ENCODE measurements at regions not wholly inside any gene's neighbourhood (a gene's known extent, or its start where the extent isn't known, plus 50 kb on each side); places are given as distances from the start of the nearest gene placed in this dataset.

DNA sequence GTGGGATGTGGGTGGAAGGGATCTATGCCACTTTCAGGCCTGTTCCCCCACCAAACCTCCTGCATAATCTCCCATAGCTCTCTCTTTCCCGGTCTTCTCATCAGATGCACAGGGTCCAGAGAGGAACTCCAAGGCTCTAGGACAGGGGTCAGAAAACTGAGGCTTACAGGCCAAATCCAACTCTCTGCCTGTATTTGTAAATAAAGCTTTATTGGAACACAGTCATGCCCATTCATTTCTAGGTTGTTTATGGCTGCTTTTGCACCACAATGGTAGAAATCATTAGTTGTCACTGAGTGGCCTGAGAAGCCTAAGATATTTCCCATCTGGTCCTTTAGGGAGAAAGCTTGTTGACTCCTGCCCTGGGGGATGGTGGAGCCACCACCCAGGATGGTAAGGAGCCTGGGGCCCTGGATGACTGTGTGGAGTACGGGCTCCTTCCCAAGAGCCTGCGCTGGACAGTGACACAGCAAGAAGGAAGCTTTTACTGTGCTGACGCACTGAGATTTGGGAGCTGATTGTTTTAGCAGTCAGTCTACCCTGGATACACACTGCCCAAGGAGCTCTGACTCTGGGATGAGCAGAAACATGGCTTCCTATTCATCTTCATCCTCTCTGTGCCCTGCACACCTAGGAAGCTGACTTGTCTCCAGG lies 64.0 kb upstream of the RAPGEF1 start:
- no peak for DNase-seq
- TF ChIP-seq POLR2A (IDR thresholded peaks at IDR 0.05), result no peak
- TF ChIP-seq, protein P1, sequence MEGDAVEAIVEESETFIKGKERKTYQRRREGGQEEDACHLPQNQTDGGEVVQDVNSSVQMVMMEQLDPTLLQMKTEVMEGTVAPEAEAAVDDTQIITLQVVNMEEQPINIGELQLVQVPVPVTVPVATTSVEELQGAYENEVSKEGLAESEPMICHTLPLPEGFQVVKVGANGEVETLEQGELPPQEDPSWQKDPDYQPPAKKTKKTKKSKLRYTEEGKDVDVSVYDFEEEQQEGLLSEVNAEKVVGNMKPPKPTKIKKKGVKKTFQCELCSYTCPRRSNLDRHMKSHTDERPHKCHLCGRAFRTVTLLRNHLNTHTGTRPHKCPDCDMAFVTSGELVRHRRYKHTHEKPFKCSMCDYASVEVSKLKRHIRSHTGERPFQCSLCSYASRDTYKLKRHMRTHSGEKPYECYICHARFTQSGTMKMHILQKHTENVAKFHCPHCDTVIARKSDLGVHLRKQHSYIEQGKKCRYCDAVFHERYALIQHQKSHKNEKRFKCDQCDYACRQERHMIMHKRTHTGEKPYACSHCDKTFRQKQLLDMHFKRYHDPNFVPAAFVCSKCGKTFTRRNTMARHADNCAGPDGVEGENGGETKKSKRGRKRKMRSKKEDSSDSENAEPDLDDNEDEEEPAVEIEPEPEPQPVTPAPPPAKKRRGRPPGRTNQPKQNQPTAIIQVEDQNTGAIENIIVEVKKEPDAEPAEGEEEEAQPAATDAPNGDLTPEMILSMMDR (IDR thresholded peaks at IDR 0.05), result no peak
- no peaks in the 10 kb centered on the region for H3K4me1 ChIP-seq
- intact Hi-C loops (cut with DNase I; ENCODE audit: low total_unique reads), result no loop called here
- H3K9me3 ChIP-seq, result no peaks in the 10 kb centered on the region
- no peaks in the 10 kb centered on the region for H3K27me3 ChIP-seq
- no peak overlapping the region for H3K27ac ChIP-seq
- H3K4me3 ChIP-seq, result no peak overlapping the region
- no peaks in the 10 kb centered on the region for H3K36me3 ChIP-seq (ENCODE audit: low read depth, missing control alignments)
- 91% methylated on average over 4 of the region's 4 CpGs for WGBS, 2 donors

DNA sequence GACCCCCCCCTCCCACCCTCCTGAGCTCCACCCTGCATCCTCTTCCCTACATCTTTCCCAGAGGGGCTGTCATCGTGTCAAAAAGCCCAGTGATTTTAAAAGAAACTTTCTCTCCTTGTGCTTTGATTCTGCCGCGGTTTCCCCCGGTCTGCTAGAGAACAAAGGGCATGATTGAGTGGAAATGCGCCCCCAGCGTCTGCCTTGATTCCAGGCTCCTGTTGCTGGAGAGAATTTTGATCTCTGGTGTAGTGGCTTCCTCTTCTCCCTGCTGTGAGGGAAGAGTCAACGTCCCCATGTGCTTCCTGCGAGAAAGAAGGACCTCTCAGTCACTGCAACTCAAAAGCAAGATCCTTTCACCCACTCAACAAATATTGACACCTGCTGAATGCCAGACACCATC lies 61.9 kb upstream of the RAPGEF1 start:
- TF ChIP-seq, protein P1 (IDR thresholded peaks at IDR 0.05), result no peak
- TF ChIP-seq POLR2A (IDR thresholded peaks at IDR 0.05), result no peak
- 43 to 54% methylated on average over 8 of the region's 8 CpGs for WGBS, 2 donors
- Histone ChIP-seq H3K4me3 (no peak overlapping the region), H3K27me3 (no peaks in the 10 kb centered on the region), H3K27ac (no peak overlapping the region), H3K36me3 (ENCODE audit: low read depth, missing control alignments) (no peaks in the 10 kb centered on the region), H3K4me1 (no peaks in the 10 kb centered on the region), H3K9me3 (no peaks in the 10 kb centered on the region)
- DNase-seq, result no peak
- intact Hi-C loops (cut with DNase I; ENCODE audit: low total_unique reads), result no loop called here

DNA sequence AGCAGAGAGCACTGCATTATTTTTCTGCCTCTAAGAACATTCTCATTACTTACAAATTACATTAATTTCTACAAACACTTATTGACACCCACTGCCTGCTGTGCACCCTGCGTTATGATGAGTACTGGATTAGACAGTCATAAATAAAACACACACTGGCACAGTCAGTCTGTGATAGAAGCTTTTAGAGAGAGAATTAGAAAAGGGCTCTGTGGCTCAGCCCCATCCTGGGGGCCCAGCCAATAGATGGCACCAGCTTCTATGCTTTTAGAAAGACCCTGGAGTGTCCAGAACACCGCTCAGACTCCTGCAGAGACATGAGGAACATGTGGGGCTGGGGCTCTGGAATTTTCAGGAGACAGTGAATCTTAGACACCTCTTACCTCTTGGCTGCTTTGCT lies 61.0 kb upstream of the RAPGEF1 start:
- intact Hi-C loops (cut with DNase I; ENCODE audit: low total_unique reads), result no loop called here
- Histone ChIP-seq H3K9me3 (no peaks in the 10 kb centered on the region), H3K4me1 (no peaks in the 10 kb centered on the region), H3K27ac (no peak overlapping the region), H3K27me3 (no peaks in the 10 kb centered on the region), H3K36me3 (ENCODE audit: low read depth, missing control alignments) (no peaks in the 10 kb centered on the region), H3K4me3 (no peak overlapping the region)
- 55 to 63% methylated on average over 2 of the region's 2 CpGs for WGBS, 2 donors
- DNase-seq, result no peak
- TF ChIP-seq, protein P1 (IDR thresholded peaks at IDR 0.05), result no peak
- no peak for TF ChIP-seq POLR2A (IDR thresholded peaks at IDR 0.05)

DNA sequence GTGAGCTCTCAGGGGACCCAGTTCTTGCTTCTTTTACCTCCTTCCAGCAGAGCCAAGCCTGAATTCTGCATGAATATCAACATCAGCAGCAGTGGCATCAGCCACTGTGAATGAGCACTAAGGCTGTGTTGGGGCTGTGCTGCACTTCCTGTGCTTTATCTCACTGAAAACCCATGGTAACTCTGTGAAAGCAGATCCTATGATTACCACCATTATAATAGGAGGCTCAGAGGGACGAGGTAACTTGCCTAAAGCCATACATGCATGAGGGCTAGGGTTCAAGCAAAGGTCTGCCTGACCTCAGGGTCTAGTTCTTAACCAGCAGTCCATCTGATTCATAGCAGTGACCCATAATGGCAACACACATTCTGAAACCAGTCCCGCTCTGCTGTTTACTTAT lies 60.5 kb upstream of the RAPGEF1 start:
- Histone ChIP-seq H3K27ac (no peak overlapping the region), H3K9me3 (no peaks in the 10 kb centered on the region), H3K27me3 (no peaks in the 10 kb centered on the region), H3K36me3 (ENCODE audit: low read depth, missing control alignments) (no peaks in the 10 kb centered on the region), H3K4me3 (no peak overlapping the region), H3K4me1 (no peaks in the 10 kb centered on the region)
- intact Hi-C loops (cut with DNase I; ENCODE audit: low total_unique reads), result no loop called here
- no peak for DNase-seq
- 71 to 77% methylated on average over 2 of the region's 2 CpGs for WGBS, 2 donors
- TF ChIP-seq, protein P1 (IDR thresholded peaks at IDR 0.05), result no peak
- TF ChIP-seq POLR2A (IDR thresholded peaks at IDR 0.05), result no peak

DNA sequence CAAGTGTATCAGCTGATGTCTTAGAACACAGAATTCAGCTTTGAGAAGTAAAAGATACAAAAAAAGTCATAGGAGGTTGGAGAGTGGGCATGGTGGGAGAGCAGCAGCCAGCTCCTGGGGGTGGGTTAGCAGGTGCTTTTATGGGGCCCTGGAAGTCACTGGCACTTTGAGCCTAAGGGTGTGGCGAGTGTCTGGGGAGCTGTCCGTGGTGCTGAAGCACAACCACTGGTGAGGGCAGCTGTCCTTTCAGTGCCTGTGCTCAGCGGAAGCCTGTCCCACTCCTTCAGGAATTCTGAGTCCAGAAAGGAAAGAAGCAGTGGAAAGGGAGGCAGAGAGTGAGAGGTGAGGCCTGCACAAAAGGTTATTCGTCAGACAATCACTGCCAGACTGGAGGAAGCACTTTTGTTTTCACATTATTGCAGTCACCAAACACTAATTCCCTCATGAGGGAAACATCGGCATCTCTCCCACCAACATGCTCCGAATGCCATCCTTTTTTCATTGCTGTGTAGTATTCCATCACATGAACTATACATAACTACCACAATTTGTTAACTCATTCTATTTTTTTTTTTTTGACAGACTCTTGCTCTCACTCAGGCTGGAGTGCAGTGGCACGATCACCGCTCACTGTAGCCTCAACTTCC lies 59.4 kb upstream of the RAPGEF1 start:
- intact Hi-C loops (cut with DNase I; ENCODE audit: low total_unique reads), result no loop called here
- WGBS, 2 donors, result 46 to 56% methylated on average over 8 of the region's 8 CpGs
- Histone ChIP-seq H3K27ac (no peak overlapping the region), H3K4me1 (no peaks in the 10 kb centered on the region), H3K9me3 (no peaks in the 10 kb centered on the region), H3K4me3 (no peak overlapping the region), H3K27me3 (no peaks in the 10 kb centered on the region), H3K36me3 (ENCODE audit: low read depth, missing control alignments) (no peaks in the 10 kb centered on the region)
- DNase-seq, result peak; percentile 65
- TF ChIP-seq POLR2A (IDR thresholded peaks at IDR 0.05), result no peak
- TF ChIP-seq, protein P1 (IDR thresholded peaks at IDR 0.05), result no peak

Data from testis (tissue), 2 donors.